Heart left ventricle (tissue), 16 donors: ENCODE measurements at regions not wholly inside any gene's neighbourhood (a gene's known extent, or its start where the extent isn't known, plus 50 kb on each side); places are given as distances from the start of the nearest gene placed in this dataset.

Experiments used
- ATAC-seq, 4 donors: fragments of 200-7000 bp; cut with Tn5 transposase; one replicate each; pipeline ENCODE4 v1.9.1; 2020 to 2022; ENCODE audit warnings: moderate library complexity in 4 of 4, mild to moderate bottlenecking in 3 of 4, moderate number of reproducible peaks in 1 of 4
- DNase-seq, 5 donors: peaks; one replicate each; pipeline ENCODE4 v3.0.0-alpha.2; 2020
- H3K27ac ChIP-seq, 12 donors: fragments of 200-600 bp; sonication (generic) in 4 of 12; one replicate each; pipeline versions ENCODE4 v1.5.0 to v1.8.0; 2016 to 2022; ENCODE audit warnings: mild to moderate bottlenecking in 2 of 12
- H3K27me3 ChIP-seq, 9 donors: fragments of 200-600 bp; sonication (generic) in 2 of 9; one replicate each; pipeline versions ENCODE4 v1.5.1 to v1.8.0; 2016 to 2022; ENCODE audit warnings: mild to moderate bottlenecking in 3 of 9
- H3K36me3 ChIP-seq, 9 donors: fragments of 200-600 bp; sonication (generic) in 2 of 9; one replicate each; pipeline versions ENCODE4 v1.5.0 to v1.8.0; 2018 to 2022; ENCODE audit warnings: mild to moderate bottlenecking in 2 of 9
- H3K4me1 ChIP-seq, 12 donors: fragments of 200-600 bp; sonication (generic) in 4 of 12; one replicate each; pipeline versions ENCODE4 v1.5.0 to v1.8.0; 2016 to 2022; ENCODE audit warnings: mild to moderate bottlenecking in 3 of 12
- H3K4me3 ChIP-seq, 12 donors: fragments of 200-600 bp; sonication (generic) in 4 of 12; one replicate each; pipeline versions ENCODE4 v1.5.0 to v1.8.0; 2017 to 2022; ENCODE audit warnings: mild to moderate bottlenecking in 9 of 12, moderate library complexity in 4 of 12
- H3K9me3 ChIP-seq, 12 donors: fragments of 200-600 bp; sonication (generic) in 4 of 12; one replicate each; pipeline versions ENCODE4 v1.5.0 to v1.8.0; 2016 to 2022; ENCODE audit warnings: mild to moderate bottlenecking in 1 of 12
- CTCF ChIP-seq, 12 donors: fragments of 200-600 bp; sonication (generic) in 4 of 12; IDR thresholded peaks; one replicate each; pipeline versions ENCODE4 v1.5.0 to v1.8.0; 2018 to 2022; ENCODE audit warnings: antibody characterized with exemption in 12 of 12, mild to moderate bottlenecking in 5 of 12
- POLR2A ChIP-seq, 2 donors: fragments of 450-650 bp; IDR thresholded peaks; one replicate each; pipeline ENCODE4 v1.6.1; 2017; ENCODE audit warnings: antibody characterized with exemption in 2 of 2, mild to moderate bottlenecking in 2 of 2, moderate library complexity in 2 of 2
- WGBS, 4 donors: extraction: QIAGEN DNeasy Blood & Tissue Kit in 2 of 4; methylation state at CpG; one replicate each; pipeline versions ENCODE4 v1.1.5 to v1.1.7; 2013 to 2018; 5-methylcytosine and 5-hydroxymethylcytosine counted together
- intact Hi-C, 10 donors: fragments of 100-400 bp; cut with DNase I; formaldehyde crosslinking; loops; one replicate each; pipeline versions ENCODE4 v1.11.1 to v1.14.2; 2022
- donor health status: ischemic (EF 13 %, LVEDD 7.1; RV severe dilation, severe dysfunction).
- donor health status: healthy with polysubstance abuse.
- donor health status: DM: no; HTN: yes; CAD: no.
- donor health status: DM: no; HTN: no; CAD: no.
- donor health status: ischemic (EF 25% LVEDD 6.9; RV normal size, moderate dysfunction).
- donor health status: ischemic (EF 25% LVEDD 5.7; RV mildly dilated, moderate dysfunction).
- donor health status: healthy.
- donor health status: DM: yes; HTN: yes; CAD: no.
- donor health status: ischemic (EF 35%, LVEDD 5.7; RV mildly dilated, moderate dysfunction).
- donor health status: nonischemic (EF 11% LVEDD 7.7; RV severe dilation, severe dysfunction).
- donor health status: DM: yes; HTN: yes; CAD: no.
- donor health status: PGD.
- donor health status: ischemic (EF 29% LVEDD 5.4; RV normal size, mild dysfunction).
- donor health status: nonischemic (EF 23%, LVEDD 6.1; RV moderate dilation, normal function).

GRCh38 chr18:43934781-43935471 is 657.6 kb upstream of the SYT4 start:
- intact Hi-C loops = no loop called here
- Histone ChIP-seq H3K4me1 (peaks cover 0 to 2% (median 0%) of the 10 kb centered on the region in 12 donors), H3K36me3 (no peaks in the 10 kb centered on the region), H3K4me3 (no peak overlapping the region), H3K9me3 (no peaks in the 10 kb centered on the region), H3K27ac (peak overlapping the region in 1 of 12 donors; percentile 11), H3K27me3 (no peaks in the 10 kb centered on the region)
- TF ChIP-seq POLR2A (IDR thresholded peaks at IDR 0.05) (no peak), CTCF (IDR thresholded peaks at IDR 0.05) (no peak)
- ATAC-seq (no peak), DNase-seq (no peak)
- WGBS, 4 donors = 60 to 75% (median 69%) methylated on average over 4 of the region's 4 CpGs

- no peaks in the 10 kb centered on the region for H3K36me3 ChIP-seq
- no peak for ATAC-seq
- intact Hi-C loops = no loop called here
- no peak overlapping the region for H3K27ac ChIP-seq
- 86 to 90% (median 88%) methylated on average over 4 of the region's 4 CpGs for WGBS, 4 donors
- H3K27me3 ChIP-seq = no peaks in the 10 kb centered on the region
- peaks cover 0 to 2% (median 0%) of the 10 kb centered on the region in 12 donors for H3K4me1 ChIP-seq
- no peaks in the 10 kb centered on the region for H3K9me3 ChIP-seq
- no peak for DNase-seq
- no peak overlapping the region for H3K4me3 ChIP-seq
- TF ChIP-seq POLR2A (IDR thresholded peaks at IDR 0.05) = no peak
- no peak for TF ChIP-seq CTCF (IDR thresholded peaks at IDR 0.05)
Observed at GRCh38 chr18:43936176-43936575, 658.9 kb upstream of the SYT4 start.

- no peak overlapping the region for H3K27ac ChIP-seq
- ATAC-seq = no peak
- DNase-seq = no peak
Observed at GRCh38 chr18:43949291-43949690, 672.0 kb upstream of the SYT4 start.

GRCh38 chr18:43950062-43950461 is 672.8 kb upstream of the SYT4 start:
- intact Hi-C loops = loop anchor here in 1 of 10 donors (10.0 kb wide), 1 partner anchor 295 kb away; no protein-coding TSS in a partner anchor
- DNase-seq (no peak), ATAC-seq (no peak)
- no peak overlapping the region for H3K27ac ChIP-seq
- no peak overlapping the region for H3K4me3 ChIP-seq
- peaks cover 0 to 8% (median 0%) of the 10 kb centered on the region in 12 donors for H3K9me3 ChIP-seq
- peaks cover 0 to 4% (median 0%) of the 10 kb centered on the region in 12 donors for H3K4me1 ChIP-seq
- H3K27me3 ChIP-seq = no peaks in the 10 kb centered on the region
- WGBS, 4 donors = 79 to 95% (median 94%) methylated on average over 3 of the region's 3 CpGs
- TF ChIP-seq POLR2A (IDR thresholded peaks at IDR 0.05) (no peak), CTCF (IDR thresholded peaks at IDR 0.05) (no peak)
- H3K36me3 ChIP-seq = no peaks in the 10 kb centered on the region

More at GRCh38 chr18:43949291-43949690, 672.0 kb upstream of the SYT4 start:
- TF ChIP-seq POLR2A (IDR thresholded peaks at IDR 0.05) (no peak), CTCF (IDR thresholded peaks at IDR 0.05) (no peak)
- Histone ChIP-seq H3K4me1 (peaks cover 0 to 4% (median 0%) of the 10 kb centered on the region in 12 donors), H3K27me3 (no peaks in the 10 kb centered on the region), H3K9me3 (peaks cover 0 to 8% (median 0%) of the 10 kb centered on the region in 12 donors), H3K36me3 (no peaks in the 10 kb centered on the region), H3K4me3 (no peak overlapping the region)
- intact Hi-C loops = no loop called here
- WGBS, 4 donors = 63 to 79% (median 73%) methylated on average over 2 of the region's 2 CpGs
